ENCODE measurements at regions not wholly inside any gene's neighbourhood (a gene's known extent, or its start where the extent isn't known, plus 50 kb on each side); places are given as distances from the start of the nearest gene placed in this dataset.

- no peak for TF ChIP-seq RXRA (IDR thresholded peaks at IDR 0.05; ENCODE audit: borderline replicate concordance, low read depth)
- TF ChIP-seq SMC3 (IDR thresholded peaks at IDR 0.05; ENCODE audit: low read depth, low read length): no peak
Measured at GRCh38 chr17:69725146-69725545, 310.6 kb downstream of the MAP2K6 start (continued).

GRCh38 chr17:69728816-69729215, 314.3 kb downstream of the MAP2K6 start:
- POLR2A ChIA-PET: no interaction called here
- Histone ChIP-seq H3K9me2 (no peaks in the 10 kb centered on the region), H3K9ac (no peak overlapping the region), H3K27ac (ENCODE audit: low read depth in 2 of 2, low read length in 1 of 2) (peak overlapping the region in 1 of 2 experiments; percentile 31; a peak in 1 of 4 replicates), H3K79me2 (ENCODE audit: insufficient read depth) (no peaks in the 10 kb centered on the region), H3K36me3 (replicated peaks in 1 of 2; ENCODE audit: control insufficient read depth in 1 of 2, insufficient read depth in 2 of 2, low read length in 1 of 2) (no peaks in the 10 kb centered on the region), H3K4me2 (no peak overlapping the region), H3K4me3 (ENCODE audit: low read depth in 2 of 2, low read length in 1 of 2) (no peak overlapping the region), H3K27me3 (ENCODE audit: insufficient read depth) (no peaks in the 10 kb centered on the region), H3K4me1 (ENCODE audit: control insufficient read depth in 1 of 2, insufficient read depth in 2 of 2, low read depth in 1 of 2, low read length in 1 of 2) (peaks cover 7 to 24% of the 10 kb centered on the region in 2 experiments; a peak in 3 of 4 replicates), H3K9me3 (no peaks in the 10 kb centered on the region), H3F3A (replicated peaks; ENCODE audit: insufficient read depth) (no peaks in the 10 kb centered on the region), H4K20me1 (ENCODE audit: insufficient read depth) (no peaks in the 10 kb centered on the region), H2AFZ (ENCODE audit: low read depth) (no peak overlapping the region)
- TF ChIP-seq RCOR1 (IDR thresholded peaks at IDR 0.05; ENCODE audit: low read length) (no peak), NRF1 (IDR thresholded peaks at IDR 0.05; ENCODE audit: low read depth, low read length) (no peak), YY1 (IDR thresholded peaks at IDR 0.05; ENCODE audit: low read depth) (no peak)
- TF ChIP-seq, protein P1, sequence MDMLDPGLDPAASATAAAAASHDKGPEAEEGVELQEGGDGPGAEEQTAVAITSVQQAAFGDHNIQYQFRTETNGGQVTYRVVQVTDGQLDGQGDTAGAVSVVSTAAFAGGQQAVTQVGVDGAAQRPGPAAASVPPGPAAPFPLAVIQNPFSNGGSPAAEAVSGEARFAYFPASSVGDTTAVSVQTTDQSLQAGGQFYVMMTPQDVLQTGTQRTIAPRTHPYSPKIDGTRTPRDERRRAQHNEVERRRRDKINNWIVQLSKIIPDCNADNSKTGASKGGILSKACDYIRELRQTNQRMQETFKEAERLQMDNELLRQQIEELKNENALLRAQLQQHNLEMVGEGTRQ (IDR thresholded peaks at IDR 0.05; ENCODE audit: borderline replicate concordance, low read depth, low read length): no peak
- TF ChIP-seq, protein P2, sequence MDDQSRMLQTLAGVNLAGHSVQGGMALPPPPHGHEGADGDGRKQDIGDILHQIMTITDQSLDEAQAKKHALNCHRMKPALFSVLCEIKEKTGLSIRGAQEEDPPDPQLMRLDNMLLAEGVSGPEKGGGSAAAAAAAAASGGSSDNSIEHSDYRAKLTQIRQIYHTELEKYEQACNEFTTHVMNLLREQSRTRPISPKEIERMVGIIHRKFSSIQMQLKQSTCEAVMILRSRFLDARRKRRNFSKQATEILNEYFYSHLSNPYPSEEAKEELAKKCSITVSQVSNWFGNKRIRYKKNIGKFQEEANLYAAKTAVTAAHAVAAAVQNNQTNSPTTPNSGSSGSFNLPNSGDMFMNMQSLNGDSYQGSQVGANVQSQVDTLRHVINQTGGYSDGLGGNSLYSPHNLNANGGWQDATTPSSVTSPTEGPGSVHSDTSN (IDR thresholded peaks at IDR 0.05): no peak
- DNase-seq: no peak
- WGBS (ENCODE audit: low lambda C conversion rate): 88% methylated on average over 2 of the region's 2 CpGs
- CTCF ChIA-PET: no interaction called here

- ChIA-PET CTCF (interaction anchor here (0.9 to 1.0 kb wide), 2 partner anchors 12 to 22 kb away, joined by 3 to 4 read pairs; no protein-coding TSS in a partner anchor), POLR2A (no interaction called here)
- DNase-seq: no peak
Measured at GRCh38 chr17:69729944-69730343, 315.4 kb downstream of the MAP2K6 start.

More at GRCh38 chr17:69729944-69730343, 315.4 kb downstream of the MAP2K6 start:
- TF ChIP-seq JUND (IDR thresholded peaks at IDR 0.05) (0 out of 2 replicates have a peak, but pooled peaks have one; percentile 1), EZH2phosphoT487 (IDR thresholded peaks at IDR 0.05; ENCODE audit: borderline replicate concordance, low read depth) (no peak)
- TF ChIP-seq, protein P1 (IDR thresholded peaks at IDR 0.05; ENCODE audit: borderline replicate concordance, low read depth, low read length): no peak
- TF ChIP-seq, protein P2 (IDR thresholded peaks at IDR 0.05): peak; percentile 35; the same call in 1 of the 2 replicates
- Histone ChIP-seq H3K9ac (no peak overlapping the region), H3K9me2 (no peaks in the 10 kb centered on the region), H3K4me2 (no peak overlapping the region), H3F3A (replicated peaks; ENCODE audit: insufficient read depth) (no peaks in the 10 kb centered on the region), H4K20me1 (ENCODE audit: insufficient read depth) (no peaks in the 10 kb centered on the region), H3K9me3 (no peaks in the 10 kb centered on the region), H3K27ac (ENCODE audit: low read depth in 2 of 2, low read length in 1 of 2) (no peak overlapping the region), H3K27me3 (ENCODE audit: insufficient read depth) (no peaks in the 10 kb centered on the region), H3K4me3 (ENCODE audit: low read depth in 2 of 2, low read length in 1 of 2) (no peak overlapping the region), H3K79me2 (ENCODE audit: insufficient read depth) (no peaks in the 10 kb centered on the region), H3K36me3 (replicated peaks in 1 of 2; ENCODE audit: control insufficient read depth in 1 of 2, insufficient read depth in 2 of 2, low read length in 1 of 2) (no peaks in the 10 kb centered on the region), H3K4me1 (ENCODE audit: control insufficient read depth in 1 of 2, insufficient read depth in 2 of 2, low read depth in 1 of 2, low read length in 1 of 2) (peaks cover 8 to 24% of the 10 kb centered on the region in 2 experiments; a peak in 3 of 4 replicates), H2AFZ (ENCODE audit: low read depth) (no peak overlapping the region)

Measured in SK-N-SH (cell line).